ENCODE measurements at regions not wholly inside any gene's neighbourhood (a gene's known extent, or its start where the extent isn't known, plus 50 kb on each side); places are given as distances from the start of the nearest gene placed in this dataset.
A peak's percentile ranks its signal among the peaks of the same experiment; 100 is the strongest.
"Not testable (repeated sequence)": the region's sequence is repeated elsewhere in the genome, so short reads cannot be mapped to it uniquely, and the experiment has no call there.

- no peak for ATAC-seq
- no peak overlapping the region for H3K27ac ChIP-seq
- H3K27me3 ChIP-seq, result peaks cover 0 to 6% of the 10 kb centered on the region in 2 donors
- H3K9me3 ChIP-seq, result no peaks in the 10 kb centered on the region
- no peak overlapping the region for H3K4me3 ChIP-seq
- intact Hi-C loops (cut with DNase I), result no loop called here
- H3K4me1 ChIP-seq, result no peaks in the 10 kb centered on the region
- DNase-seq, result no peak
- no peaks in the 10 kb centered on the region for H3K36me3 ChIP-seq
- no peak for TF ChIP-seq CTCF (IDR thresholded peaks at IDR 0.05)
Measured at GRCh38 chr11:116366980-116367645, 405.7 kb downstream of the BUD13 start.

DNA sequence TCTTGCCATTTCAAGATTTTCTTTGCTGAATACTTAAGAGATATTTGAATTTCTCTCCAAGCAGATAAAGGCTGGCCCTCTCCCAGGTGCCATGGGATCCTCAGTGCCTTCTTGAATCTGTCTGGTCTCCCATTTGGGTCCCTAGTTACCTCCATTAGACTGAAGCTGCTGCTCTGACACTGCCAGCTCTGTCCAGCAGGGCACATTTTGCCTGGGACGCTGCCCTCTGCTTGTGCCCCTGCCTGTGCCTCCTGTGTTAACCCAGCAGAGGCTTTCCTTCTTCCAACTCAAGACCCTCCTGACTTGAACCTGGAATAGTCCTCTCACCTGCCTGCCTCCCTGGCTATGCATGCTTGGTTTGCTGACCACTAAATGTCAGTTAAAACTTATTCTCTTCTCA is 406.3 kb downstream of the BUD13 start:
- H3K4me1 ChIP-seq, result no peaks in the 10 kb centered on the region
- TF ChIP-seq CTCF (IDR thresholded peaks at IDR 0.05), result no peak
- DNase-seq (no peak), ATAC-seq (no peak)
- H3K4me3 ChIP-seq, result no peak overlapping the region
- peaks cover 0 to 6% of the 10 kb centered on the region in 2 donors for H3K27me3 ChIP-seq
- intact Hi-C loops (cut with DNase I), result no loop called here
- H3K9me3 ChIP-seq, result no peaks in the 10 kb centered on the region
- H3K36me3 ChIP-seq, result no peaks in the 10 kb centered on the region
- no peak overlapping the region for H3K27ac ChIP-seq

GRCh38 chr11:116364925-116365324 is 407.9 kb downstream of the BUD13 start:
- ATAC-seq; intact Hi-C loops (cut with DNase I); H3K27ac ChIP-seq; H3K36me3 ChIP-seq; DNase-seq; H3K9me3 ChIP-seq; H3K4me3 ChIP-seq; H3K4me1 ChIP-seq; H3K27me3 ChIP-seq: not testable (repeated sequence)

DNA sequence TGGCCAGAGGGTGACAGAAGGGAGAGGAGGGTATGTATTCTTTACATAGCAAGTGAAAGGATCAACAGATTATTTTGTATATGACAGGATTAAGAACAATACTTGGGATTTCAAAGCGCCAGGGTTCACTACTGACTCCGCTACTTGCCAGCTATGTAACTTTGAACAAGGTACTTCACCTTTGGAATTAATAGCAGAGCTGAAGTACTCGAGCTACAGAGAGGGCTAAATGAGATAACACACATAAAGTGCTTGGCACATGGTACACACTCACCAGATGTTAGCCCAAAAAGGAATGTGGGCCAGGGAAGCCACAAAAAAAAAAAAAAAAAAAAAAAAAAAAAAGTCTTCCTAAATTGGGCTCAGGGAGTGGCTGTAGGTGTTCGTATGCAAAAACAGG is 408.4 kb downstream of the BUD13 start:
- Histone ChIP-seq H3K27me3 (peaks cover 0 to 9% of the 10 kb centered on the region in 2 donors), H3K27ac (no peak overlapping the region), H3K9me3 (no peaks in the 10 kb centered on the region), H3K36me3 (no peaks in the 10 kb centered on the region), H3K4me3 (no peak overlapping the region), H3K4me1 (no peaks in the 10 kb centered on the region)
- peak; percentile 92 for ATAC-seq
- intact Hi-C loops (cut with DNase I), result no loop called here
- TF ChIP-seq CTCF (IDR thresholded peaks at IDR 0.05), result no peak
- peak in 1 of 4 donors; percentile 24 for DNase-seq

GRCh38 chr11:116360221-116360941 is 412.4 kb downstream of the BUD13 start:
- DNase-seq (no peak), ATAC-seq (no peak)
- Histone ChIP-seq H3K4me3 (no peak overlapping the region), H3K9me3 (no peaks in the 10 kb centered on the region), H3K27ac (no peak overlapping the region), H3K4me1 (no peaks in the 10 kb centered on the region), H3K27me3 (peaks cover 0 to 21% of the 10 kb centered on the region in 2 donors), H3K36me3 (no peaks in the 10 kb centered on the region)
- no peak for TF ChIP-seq CTCF (IDR thresholded peaks at IDR 0.05)
- intact Hi-C loops (cut with DNase I), result no loop called here
